K562 (cell line): ENCODE measurements at regions not wholly inside any gene's neighbourhood (a gene's known extent, or its start where the extent isn't known, plus 50 kb on each side); places are given as distances from the start of the nearest gene placed in this dataset.

Experiments
- POLR2A ChIP-seq: fragments of 450-650 bp; conservative IDR thresholded peaks from 2 replicates; pipeline ENCODE4 v1.6.1; 2016
- PRPF4 ChIP-seq: fragments of 200-400 bp; formaldehyde crosslinking; IDR thresholded peaks from one replicate; pipeline ENCODE4 v1.6.1; 2017; ENCODE audit warnings: low read length, low read depth, mild to moderate bottlenecking; ENCODE audit not compliant: insufficient read depth, poor library complexity, severe bottlenecking
- SMAD1 ChIP-seq: fragments of 150-350 bp; IDR thresholded peaks from 2 replicates; pipeline ENCODE4 v1.6.1; 2014; ENCODE audit warnings: low read length, low read depth; ENCODE audit not compliant: partially characterized antibody
- TCF7L2 ChIP-seq: fragments of 150-350 bp; IDR thresholded peaks from 2 replicates; pipeline ENCODE4 v1.6.1; 2016; ENCODE audit warnings: low read depth, mild to moderate bottlenecking, low read length, moderate library complexity
- ZNF696 ChIP-seq: fragments of 250-450 bp; sonication (Bioruptor Pico); conservative IDR thresholded peaks from 2 replicates; pipeline ENCODE4 v1.4.0; 2020; ENCODE audit warnings: mild to moderate bottlenecking, moderate library complexity
- TF ChIP-seq, protein P1 (sequence below): fragments of 450-650 bp; IDR thresholded peaks from 2 replicates; pipeline ENCODE4 v1.6.1; 2018; ENCODE audit not compliant: partially characterized antibody

DNA sequence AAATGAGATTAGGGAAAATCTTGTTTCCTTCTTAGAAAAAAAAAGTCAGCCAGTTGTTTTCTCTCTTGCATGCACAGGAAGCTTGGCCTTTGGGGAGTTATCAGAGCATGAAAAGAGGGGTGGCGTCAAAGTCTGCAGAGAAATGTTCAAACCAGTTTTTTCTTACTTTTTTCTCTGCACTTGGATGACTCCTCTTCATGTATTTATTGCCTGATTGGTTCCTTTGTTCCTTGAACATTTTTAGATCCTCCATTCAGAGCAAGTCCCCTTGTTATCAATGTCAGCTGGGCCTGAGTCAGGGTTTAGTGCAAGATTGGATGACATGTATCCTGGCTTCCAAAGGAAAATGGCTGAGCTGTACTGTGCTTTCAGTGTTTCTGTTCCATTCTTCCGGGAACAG lies 392.6 kb upstream of the BRINP1 start:
- TF ChIP-seq ZNF696 (CRISPR knock-in tag) (no peak), TCF7L2 (no peak), SMAD1 (no peak), POLR2A (no peak), PRPF4 (no peak)
- TF ChIP-seq, protein P1, sequence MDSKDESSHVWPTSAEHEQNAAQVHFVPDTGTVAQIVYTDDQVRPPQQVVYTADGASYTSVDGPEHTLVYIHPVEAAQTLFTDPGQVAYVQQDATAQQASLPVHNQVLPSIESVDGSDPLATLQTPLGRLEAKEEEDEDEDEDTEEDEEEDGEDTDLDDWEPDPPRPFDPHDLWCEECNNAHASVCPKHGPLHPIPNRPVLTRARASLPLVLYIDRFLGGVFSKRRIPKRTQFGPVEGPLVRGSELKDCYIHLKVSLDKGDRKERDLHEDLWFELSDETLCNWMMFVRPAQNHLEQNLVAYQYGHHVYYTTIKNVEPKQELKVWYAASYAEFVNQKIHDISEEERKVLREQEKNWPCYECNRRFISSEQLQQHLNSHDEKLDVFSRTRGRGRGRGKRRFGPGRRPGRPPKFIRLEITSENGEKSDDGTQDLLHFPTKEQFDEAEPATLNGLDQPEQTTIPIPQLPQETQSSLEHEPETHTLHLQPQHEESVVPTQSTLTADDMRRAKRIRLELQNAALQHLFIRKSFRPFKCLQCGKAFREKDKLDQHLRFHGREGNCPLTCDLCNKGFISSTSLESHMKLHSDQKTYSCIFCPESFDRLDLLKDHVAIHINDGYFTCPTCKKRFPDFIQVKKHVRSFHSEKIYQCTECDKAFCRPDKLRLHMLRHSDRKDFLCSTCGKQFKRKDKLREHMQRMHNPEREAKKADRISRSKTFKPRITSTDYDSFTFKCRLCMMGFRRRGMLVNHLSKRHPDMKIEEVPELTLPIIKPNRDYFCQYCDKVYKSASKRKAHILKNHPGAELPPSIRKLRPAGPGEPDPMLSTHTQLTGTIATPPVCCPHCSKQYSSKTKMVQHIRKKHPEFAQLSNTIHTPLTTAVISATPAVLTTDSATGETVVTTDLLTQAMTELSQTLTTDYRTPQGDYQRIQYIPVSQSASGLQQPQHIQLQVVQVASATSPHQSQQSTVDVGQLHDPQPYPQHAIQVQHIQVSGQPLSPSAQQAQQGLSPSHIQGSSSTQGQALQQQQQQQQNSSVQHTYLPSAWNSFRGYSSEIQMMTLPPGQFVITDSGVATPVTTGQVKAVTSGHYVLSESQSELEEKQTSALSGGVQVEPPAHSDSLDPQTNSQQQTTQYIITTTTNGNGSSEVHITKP, result no peak
